ENCODE measurements at regions not wholly inside any gene's neighbourhood (a gene's known extent, or its start where the extent isn't known, plus 50 kb on each side); places are given as distances from the start of the nearest gene placed in this dataset.

- Histone ChIP-seq H3K4me2 (ENCODE audit: low read length) (no peak overlapping the region), H3K4me3 (ENCODE audit: insufficient read depth, low read depth, low read length) (no peak overlapping the region), H3K27ac (ENCODE audit: low read depth, low read length) (no peak overlapping the region), H3K36me3 (ENCODE audit: insufficient read depth, low read length) (no peaks in the 10 kb centered on the region), H2AFZ (ENCODE audit: low read depth, low read length) (peak overlapping the region; percentile 23), H3K9ac (ENCODE audit: low read length) (no peak overlapping the region), H3K79me2 (ENCODE audit: insufficient read depth, low read length) (no peaks in the 10 kb centered on the region), H3K9me3 (ENCODE audit: insufficient read depth, low read depth, low read length) (no peaks in the 10 kb centered on the region), H4K20me1 (ENCODE audit: insufficient read depth, low read length) (no peaks in the 10 kb centered on the region), H3K27me3 (ENCODE audit: insufficient read depth, low read length) (no peaks in the 10 kb centered on the region), H3K4me1 (ENCODE audit: insufficient read depth, low read length) (no peaks in the 10 kb centered on the region)
- Mint-ChIP-seq H3K36me3 (ENCODE audit: low read depth, unreplicated experiment) (no peaks in the 10 kb centered on the region), H3K27me3 (ENCODE audit: low read depth, unreplicated experiment) (no peaks in the 10 kb centered on the region), H3K27ac (ENCODE audit: unreplicated experiment) (no peak overlapping the region), H3K4me3 (ENCODE audit: unreplicated experiment) (no peak overlapping the region), H3K9me3 (ENCODE audit: unreplicated experiment) (no peaks in the 10 kb centered on the region), H3K4me1 (ENCODE audit: low read depth, unreplicated experiment) (no peaks in the 10 kb centered on the region)
- no peak for TF ChIP-seq CTCF (IDR thresholded peaks at IDR 0.05; ENCODE audit: insufficient read depth, low read depth, low read length)
- TF ChIP-seq EZH2 (IDR thresholded peaks at IDR 0.05; ENCODE audit: insufficient read depth, low read length): no peak
- FAIRE-seq (no peak), DNase-seq (ENCODE audit: low read depth) (peak; percentile 11)
Observed at GRCh38 chr4:123922847-123923246, 526.3 kb downstream of the SPRY1 start.

GRCh38 chr4:123924536-123924935, 527.9 kb downstream of the SPRY1 start:
- Mint-ChIP-seq H3K36me3 (ENCODE audit: low read depth, unreplicated experiment) (no peaks in the 10 kb centered on the region), H3K9me3 (ENCODE audit: unreplicated experiment) (no peaks in the 10 kb centered on the region), H3K4me3 (ENCODE audit: unreplicated experiment) (no peak overlapping the region), H3K27ac (ENCODE audit: unreplicated experiment) (no peak overlapping the region), H3K4me1 (ENCODE audit: low read depth, unreplicated experiment) (no peaks in the 10 kb centered on the region), H3K27me3 (ENCODE audit: low read depth, unreplicated experiment) (no peaks in the 10 kb centered on the region)
- Histone ChIP-seq H3K4me3 (ENCODE audit: insufficient read depth, low read depth, low read length) (no peak overlapping the region), H4K20me1 (ENCODE audit: insufficient read depth, low read length) (no peaks in the 10 kb centered on the region), H2AFZ (ENCODE audit: low read depth, low read length) (no peak overlapping the region), H3K9ac (ENCODE audit: low read length) (no peak overlapping the region), H3K27me3 (ENCODE audit: insufficient read depth, low read length) (no peaks in the 10 kb centered on the region), H3K4me2 (ENCODE audit: low read length) (no peak overlapping the region), H3K79me2 (ENCODE audit: insufficient read depth, low read length) (no peaks in the 10 kb centered on the region), H3K9me3 (ENCODE audit: insufficient read depth, low read depth, low read length) (no peaks in the 10 kb centered on the region), H3K36me3 (ENCODE audit: insufficient read depth, low read length) (no peaks in the 10 kb centered on the region), H3K27ac (ENCODE audit: low read depth, low read length) (no peak overlapping the region), H3K4me1 (ENCODE audit: insufficient read depth, low read length) (no peaks in the 10 kb centered on the region)
- DNase-seq (ENCODE audit: low read depth): no peak
- no peak for TF ChIP-seq CTCF (IDR thresholded peaks at IDR 0.05; ENCODE audit: insufficient read depth, low read depth, low read length)
- TF ChIP-seq EZH2 (IDR thresholded peaks at IDR 0.05; ENCODE audit: insufficient read depth, low read length): no peak
- FAIRE-seq: no peak

GRCh38 chr4:123929565-123929964, 533.0 kb downstream of the SPRY1 start:
- Mint-ChIP-seq H3K9me3 (ENCODE audit: unreplicated experiment) (no peaks in the 10 kb centered on the region), H3K4me1 (ENCODE audit: low read depth, unreplicated experiment) (no peaks in the 10 kb centered on the region), H3K27me3 (ENCODE audit: low read depth, unreplicated experiment) (no peaks in the 10 kb centered on the region), H3K36me3 (ENCODE audit: low read depth, unreplicated experiment) (no peaks in the 10 kb centered on the region), H3K4me3 (ENCODE audit: unreplicated experiment) (no peak overlapping the region), H3K27ac (ENCODE audit: unreplicated experiment) (no peak overlapping the region)
- Histone ChIP-seq H3K79me2 (ENCODE audit: insufficient read depth, low read length) (no peaks in the 10 kb centered on the region), H3K4me1 (ENCODE audit: insufficient read depth, low read length) (no peaks in the 10 kb centered on the region), H3K4me3 (ENCODE audit: insufficient read depth, low read depth, low read length) (no peak overlapping the region), H3K36me3 (ENCODE audit: insufficient read depth, low read length) (no peaks in the 10 kb centered on the region), H3K4me2 (ENCODE audit: low read length) (no peak overlapping the region), H4K20me1 (ENCODE audit: insufficient read depth, low read length) (no peaks in the 10 kb centered on the region), H3K9ac (ENCODE audit: low read length) (no peak overlapping the region), H3K27me3 (ENCODE audit: insufficient read depth, low read length) (no peaks in the 10 kb centered on the region), H3K27ac (ENCODE audit: low read depth, low read length) (no peak overlapping the region), H3K9me3 (ENCODE audit: insufficient read depth, low read depth, low read length) (no peaks in the 10 kb centered on the region), H2AFZ (ENCODE audit: low read depth, low read length) (no peak overlapping the region)
- FAIRE-seq: no peak
- TF ChIP-seq EZH2 (IDR thresholded peaks at IDR 0.05; ENCODE audit: insufficient read depth, low read length) (no peak), CTCF (IDR thresholded peaks at IDR 0.05; ENCODE audit: insufficient read depth, low read depth, low read length) (no peak)
- no peak for DNase-seq (ENCODE audit: low read depth)
